Stimulated activated CD4-positive, alpha-beta T cell treated with anti-CD3 and anti-CD28 coated beads, Interleukin-2, amount 100 ng/mL, for 48 hours (primary cell): ENCODE measurements at regions not wholly inside any gene's neighbourhood (a gene's known extent, or its start where the extent isn't known, plus 50 kb on each side); places are given as distances from the start of the nearest gene placed in this dataset.

Experiments used
- DNase-seq, 2 donors: peaks; one replicate each; pipeline ENCODE4 v3.0.0-alpha.2; 2020

DNA sequence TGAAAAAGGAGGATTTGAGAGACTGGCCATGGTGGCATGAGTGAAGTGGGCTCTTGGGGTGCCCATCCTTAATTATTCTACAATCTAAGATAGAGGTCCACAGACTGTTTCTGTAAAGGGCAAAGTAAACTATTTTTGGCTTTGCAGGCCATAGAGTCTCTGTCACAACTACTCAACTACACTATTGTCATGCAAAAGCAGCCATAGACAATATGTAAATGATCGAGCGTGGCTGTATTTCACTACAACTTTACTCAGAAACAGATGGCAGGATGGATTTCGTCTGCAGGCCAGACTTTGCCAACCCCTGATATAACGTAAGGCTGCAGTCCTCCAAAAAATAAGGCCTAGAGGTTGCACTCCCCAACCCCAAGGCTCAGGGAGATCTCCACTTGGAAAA, 58.2 kb upstream of the NAA20 start:
- DNase-seq: no peak

DNA sequence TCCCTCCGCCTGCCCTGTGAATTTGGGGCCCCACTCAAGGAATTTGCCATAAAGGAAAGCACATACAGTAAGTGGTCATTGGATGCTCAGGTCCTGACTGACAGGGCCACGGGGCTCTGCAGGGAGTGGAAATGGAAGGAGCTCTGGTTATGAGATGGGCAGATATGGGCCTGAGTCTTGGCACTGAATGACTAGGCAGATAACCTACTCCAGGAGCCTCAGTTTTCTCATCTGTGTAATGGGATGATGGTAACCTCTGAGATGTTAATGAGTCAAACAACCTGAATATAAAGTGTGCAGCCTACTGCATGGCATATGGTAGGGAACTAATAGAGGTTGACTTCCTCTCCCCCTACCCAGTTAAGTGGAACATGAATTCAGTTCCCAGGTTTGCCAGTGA, 56.4 kb upstream of the NAA20 start:
- DNase-seq: no peak

DNA sequence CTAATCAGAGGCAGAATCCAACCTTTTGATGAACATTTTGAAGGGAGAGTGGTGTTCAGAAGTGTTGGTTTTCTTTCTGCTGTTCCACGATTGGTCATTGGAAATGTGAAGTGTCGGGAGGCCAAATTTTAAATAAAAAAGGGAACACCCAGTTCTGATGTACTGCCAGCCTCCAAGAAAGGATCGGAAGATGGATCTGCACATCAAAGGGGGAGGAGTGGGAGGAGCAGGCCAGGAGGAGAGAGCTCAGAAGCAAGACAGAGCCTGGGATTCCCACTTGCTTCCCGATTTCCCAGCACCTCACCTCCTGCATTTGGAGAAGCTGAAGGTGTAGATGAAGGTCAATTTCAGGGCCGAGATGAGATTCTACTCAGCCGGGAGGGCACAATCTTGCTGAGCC, 55.9 kb upstream of the NAA20 start:
- DNase-seq: no peak

DNA sequence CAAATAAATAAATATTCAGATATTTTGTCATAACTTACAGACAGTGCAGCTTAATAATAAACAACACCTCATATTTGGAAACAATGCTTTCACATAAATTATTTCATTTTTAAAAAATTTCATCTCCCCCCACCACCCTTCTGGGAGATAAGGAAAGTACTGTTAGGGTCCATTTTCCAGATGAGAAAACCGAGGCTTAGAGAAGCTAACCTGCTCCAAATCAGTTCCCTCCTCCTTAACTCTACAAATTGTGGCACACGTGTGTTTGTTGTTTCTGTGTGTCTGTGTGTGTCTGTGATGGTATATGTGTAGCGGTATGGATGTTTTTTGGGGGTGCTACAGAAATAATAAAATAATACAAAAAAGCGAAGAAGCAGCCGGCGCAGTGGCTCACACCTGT, 54.2 kb upstream of the NAA20 start:
- no peak for DNase-seq

GRCh38 chr20:19964289-19965265, 52.6 kb upstream of the NAA20 start:
- DNase-seq: no peak

DNA sequence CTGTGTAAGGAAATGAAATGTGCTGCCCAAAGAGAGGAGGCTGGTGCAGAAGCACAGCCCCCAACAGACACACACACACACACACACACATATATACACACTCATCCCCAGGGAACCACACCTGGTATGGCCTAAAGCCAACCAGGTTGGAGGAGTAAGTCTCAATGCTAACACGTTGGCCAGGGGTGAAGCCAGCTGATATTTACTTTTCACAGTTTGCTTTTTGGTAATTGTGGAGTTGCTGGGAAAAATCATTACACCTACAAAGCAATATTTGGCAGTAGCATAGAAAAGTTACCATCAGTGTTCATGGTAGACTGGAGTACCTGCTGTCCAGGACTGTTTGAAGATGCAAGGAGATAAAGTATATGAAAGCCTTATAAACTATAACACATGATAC, 50.3 kb upstream of the NAA20 start:
- no peak for DNase-seq
